Parathyroid adenoma (tissue), 2 donors: ENCODE measurements at regions not wholly inside any gene's neighbourhood (a gene's known extent, or its start where the extent isn't known, plus 50 kb on each side); places are given as distances from the start of the nearest gene placed in this dataset.

ENCODE experiments used
- H2AFZ ChIP-seq: fragments of 300-600 bp; sonication (generic); one replicate; pipeline ENCODE4 v1.7.0; 2017; ENCODE audit warnings: antibody characterized with exemption, mild to moderate bottlenecking
- H3K27ac ChIP-seq: fragments of 300-600 bp; sonication (generic); one replicate; pipeline ENCODE4 v1.7.0; 2017
- H3K27me3 ChIP-seq: fragments of 300-600 bp; sonication (generic); one replicate; pipeline ENCODE4 v1.7.0; 2017; ENCODE audit warnings: low read length; ENCODE audit not compliant: control insufficient read depth, insufficient read depth
- H3K36me3 ChIP-seq: fragments of 300-600 bp; sonication (generic); one replicate; pipeline ENCODE4 v1.7.0; 2017; ENCODE audit warnings: low read length; ENCODE audit not compliant: control insufficient read depth, insufficient read depth
- H3K4me1 ChIP-seq: fragments of 300-600 bp; sonication (generic); one replicate; pipeline ENCODE4 v1.7.0; 2017; ENCODE audit warnings: control low read depth
- H3K4me2 ChIP-seq: fragments of 300-600 bp; sonication (generic); one replicate; pipeline ENCODE4 v1.7.0; 2017; ENCODE audit warnings: low read length
- H3K4me3 ChIP-seq: fragments of 300-600 bp; sonication (generic); one replicate; pipeline ENCODE4 v1.7.0; 2017; ENCODE audit warnings: low read depth, low read length
- H3K79me2 ChIP-seq: fragments of 300-600 bp; sonication (generic); one replicate; pipeline ENCODE4 v1.7.0; 2017; ENCODE audit warnings: control low read depth
- H3K9ac ChIP-seq: fragments of 300-600 bp; sonication (generic); one replicate; pipeline ENCODE4 v1.7.0; 2017; ENCODE audit warnings: mild to moderate bottlenecking
- H3K9me3 ChIP-seq: fragments of 300-600 bp; sonication (generic); one replicate; pipeline ENCODE4 v1.7.0; 2017; ENCODE audit warnings: low read length; ENCODE audit not compliant: control insufficient read depth
- CTCF ChIP-seq: fragments of 300-600 bp; sonication (generic); IDR thresholded peaks from one replicate; pipeline ENCODE4 v1.7.0; 2017; ENCODE audit warnings: antibody characterized with exemption, mild to moderate bottlenecking
- donor health status: primary hyperparathyroidism.

GRCh38 chr5:125150041-125150669 lies 403.7 kb upstream of the ZNF608 start:
- H3K4me3 ChIP-seq = no peak overlapping the region
- H3K4me1 ChIP-seq = no peaks in the 10 kb centered on the region
- H3K79me2 ChIP-seq = no peaks in the 10 kb centered on the region
- H3K9me3 ChIP-seq = no peaks in the 10 kb centered on the region
- H3K4me2 ChIP-seq = no peak overlapping the region
- H3K27ac ChIP-seq = no peak overlapping the region
- H3K27me3 ChIP-seq = no peaks in the 10 kb centered on the region
- no peaks in the 10 kb centered on the region for H3K36me3 ChIP-seq
- no peak overlapping the region for H2AFZ ChIP-seq
- no peak overlapping the region for H3K9ac ChIP-seq
- no peak for TF ChIP-seq CTCF

GRCh38 chr5:125151150-125151900 lies 404.9 kb upstream of the ZNF608 start:
- Histone ChIP-seq H3K4me2 (no peak overlapping the region), H3K27ac (no peak overlapping the region), H3K4me1 (peaks cover 4% of the 10 kb centered on the region), H3K9me3 (no peaks in the 10 kb centered on the region), H3K9ac (no peak overlapping the region), H3K27me3 (no peaks in the 10 kb centered on the region), H3K79me2 (no peaks in the 10 kb centered on the region), H2AFZ (no peak overlapping the region), H3K4me3 (no peak overlapping the region), H3K36me3 (no peaks in the 10 kb centered on the region)
- no peak for TF ChIP-seq CTCF

- TF ChIP-seq CTCF = no peak
- no peaks in the 10 kb centered on the region for H3K9me3 ChIP-seq
Measured at GRCh38 chr5:125152044-125152443, 405.6 kb upstream of the ZNF608 start.

GRCh38 chr5:125152461-125153189 lies 406.2 kb upstream of the ZNF608 start:
- Histone ChIP-seq H3K36me3 (no peaks in the 10 kb centered on the region), H3K9ac (no peak overlapping the region), H3K4me3 (no peak overlapping the region), H3K4me2 (no peak overlapping the region), H2AFZ (no peak overlapping the region), H3K4me1 (peaks cover 7% of the 10 kb centered on the region), H3K79me2 (no peaks in the 10 kb centered on the region), H3K9me3 (no peaks in the 10 kb centered on the region), H3K27me3 (no peaks in the 10 kb centered on the region), H3K27ac (no peak overlapping the region)
- TF ChIP-seq CTCF = no peak

More at GRCh38 chr5:125152044-125152443, 405.6 kb upstream of the ZNF608 start:
- no peak overlapping the region for H3K4me2 ChIP-seq
- no peak overlapping the region for H2AFZ ChIP-seq
- no peaks in the 10 kb centered on the region for H3K27me3 ChIP-seq
- no peak overlapping the region for H3K9ac ChIP-seq
- no peaks in the 10 kb centered on the region for H3K79me2 ChIP-seq
- peaks cover 7% of the 10 kb centered on the region for H3K4me1 ChIP-seq
- no peak overlapping the region for H3K4me3 ChIP-seq
- H3K27ac ChIP-seq = no peak overlapping the region
- H3K36me3 ChIP-seq = no peaks in the 10 kb centered on the region
